ENCODE measurements at regions not wholly inside any gene's neighbourhood (a gene's known extent, or its start where the extent isn't known, plus 50 kb on each side); places are given as distances from the start of the nearest gene placed in this dataset.

GRCh38 chr12:124489915-124490583 is 77.4 kb downstream of the NCOR2 start:
- no peak for DNase-seq (ENCODE audit: low spot score)

- no peak for DNase-seq (ENCODE audit: low spot score)
Observed at GRCh38 chr12:124489220-124489619, 78.2 kb downstream of the NCOR2 start.

GRCh38 chr12:124488520-124488919 is 78.9 kb downstream of the NCOR2 start:
- DNase-seq (ENCODE audit: low spot score) = no peak

GRCh38 chr12:124487834-124488165 is 79.6 kb downstream of the NCOR2 start:
- DNase-seq (ENCODE audit: low spot score) = no peak

- DNase-seq (ENCODE audit: low spot score) = no peak
Observed at GRCh38 chr12:124487066-124487833, 80.2 kb downstream of the NCOR2 start.

- DNase-seq (ENCODE audit: low spot score) = no peak
Observed at GRCh38 chr12:124486346-124486963, 81.0 kb downstream of the NCOR2 start.

- DNase-seq (ENCODE audit: low spot score) = no peak
Observed at GRCh38 chr12:124485371-124485770, 82.0 kb downstream of the NCOR2 start.

GRCh38 chr12:124484526-124484953 is 82.9 kb downstream of the NCOR2 start:
- no peak for DNase-seq (ENCODE audit: low spot score)

GRCh38 chr12:124484067-124484466 is 83.3 kb downstream of the NCOR2 start:
- no peak for DNase-seq (ENCODE audit: low spot score)

GRCh38 chr12:124482901-124483799 is 84.3 kb downstream of the NCOR2 start:
- no peak for DNase-seq (ENCODE audit: low spot score)

- no peak for DNase-seq (ENCODE audit: low spot score)
Observed at GRCh38 chr12:124482567-124482893, 84.9 kb downstream of the NCOR2 start.

GRCh38 chr12:124481772-124482566 is 85.4 kb downstream of the NCOR2 start:
- no peak for DNase-seq (ENCODE audit: low spot score)

- no peak for DNase-seq (ENCODE audit: low spot score)
Observed at GRCh38 chr12:124481257-124481750, 86.1 kb downstream of the NCOR2 start.

- DNase-seq (ENCODE audit: low spot score) = peak; percentile 18
Observed at GRCh38 chr12:124480469-124481256, 86.7 kb downstream of the NCOR2 start.

- no peak for DNase-seq (ENCODE audit: low spot score)
Observed at GRCh38 chr12:124479680-124480468, 87.5 kb downstream of the NCOR2 start.

- DNase-seq (ENCODE audit: low spot score) = no peak
Observed at GRCh38 chr12:124478985-124479645, 88.3 kb downstream of the NCOR2 start.

GRCh38 chr12:124478416-124478815 is 89.0 kb downstream of the NCOR2 start:
- no peak for DNase-seq (ENCODE audit: low spot score)

GRCh38 chr12:124477107-124477915 is 90.1 kb downstream of the NCOR2 start:
- DNase-seq (ENCODE audit: low spot score) = no peak
